Ascending aorta (tissue), 2 donors: ENCODE measurements at regions not wholly inside any gene's neighbourhood (a gene's known extent, or its start where the extent isn't known, plus 50 kb on each side); places are given as distances from the start of the nearest gene placed in this dataset.
A peak's percentile ranks its signal among the peaks of the same experiment; 100 is the strongest.
"Not testable (repeated sequence)": the region's sequence is repeated elsewhere in the genome, so short reads cannot be mapped to it uniquely, and the experiment has no call there.

Source experiments
- DNase-seq, 2 donors: peaks; one replicate each; pipeline ENCODE4 v3.0.0-alpha.2; 2019; ENCODE audit warnings: low spot score in 2 of 2
- H3K27ac ChIP-seq, 2 donors: fragments of 200-600 bp; sonication (generic); one replicate each; pipeline ENCODE4 v1.5.1; 2016 to 2017; ENCODE audit warnings: mild to moderate bottlenecking in 1 of 2
- H3K27me3 ChIP-seq: fragments of 200-600 bp; sonication (generic); one replicate; pipeline ENCODE4 v1.5.1; 2017
- H3K36me3 ChIP-seq, 2 donors: fragments of 200-600 bp; sonication (generic); one replicate each; pipeline ENCODE4 v1.5.1; 2016
- H3K4me1 ChIP-seq, 2 donors: fragments of 200-600 bp; sonication (generic); one replicate each; pipeline ENCODE4 v1.5.1; 2016 to 2017; ENCODE audit warnings: mild to moderate bottlenecking in 1 of 2
- H3K4me3 ChIP-seq, 2 donors: fragments of 200-600 bp; sonication (generic); one replicate each; pipeline ENCODE4 v1.5.1; 2016 to 2017; ENCODE audit warnings: mild to moderate bottlenecking in 1 of 2
- H3K9me3 ChIP-seq, 2 donors: fragments of 200-600 bp; sonication (generic); one replicate each; pipeline ENCODE4 v1.5.1; 2016
- intact Hi-C: fragments of 100-400 bp; cut with DNase I; formaldehyde crosslinking; loops from one replicate; pipeline ENCODE4 v1.15.1; 2023
- TF ChIP-seq, protein P1 (sequence below), 3 experiments: fragments of 200-600 bp in 2 of 3; fragments of 450-650 bp in 1 of 3; sonication (generic) in 2 of 3; IDR thresholded peaks; one replicate each; pipeline ENCODE4 v1.5.1; 2016 to 2019; ENCODE audit warnings: antibody characterized with exemption in 3 of 3, mild to moderate bottlenecking in 1 of 3, moderate library complexity in 1 of 3

DNA sequence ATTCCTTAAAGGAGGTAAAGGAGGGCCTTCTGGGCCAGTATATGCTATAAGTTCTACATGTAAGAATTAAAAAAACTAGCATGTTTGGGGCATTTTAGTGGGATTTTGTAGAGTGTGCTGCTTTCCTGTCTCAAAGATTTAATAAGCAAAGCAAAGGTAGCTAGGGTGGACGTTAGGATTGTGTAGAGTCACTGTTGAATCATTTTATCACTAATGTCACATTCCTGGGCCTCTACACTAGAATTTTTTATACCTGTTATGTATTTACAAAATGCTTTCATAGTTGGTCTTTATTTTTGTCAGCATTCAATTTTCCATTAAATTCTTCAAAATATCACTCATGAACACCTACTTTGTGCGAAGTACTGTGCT, 139.4 kb upstream of the PHYHIPL start:
- DNase-seq, result no peak
- Histone ChIP-seq H3K36me3 (no peaks in the 10 kb centered on the region), H3K27ac (no peak overlapping the region), H3K4me3 (no peak overlapping the region), H3K27me3 (no peaks in the 10 kb centered on the region), H3K4me1 (no peaks in the 10 kb centered on the region), H3K9me3 (peaks cover 0 to 6% of the 10 kb centered on the region in 2 donors)
- TF ChIP-seq, protein P1, sequence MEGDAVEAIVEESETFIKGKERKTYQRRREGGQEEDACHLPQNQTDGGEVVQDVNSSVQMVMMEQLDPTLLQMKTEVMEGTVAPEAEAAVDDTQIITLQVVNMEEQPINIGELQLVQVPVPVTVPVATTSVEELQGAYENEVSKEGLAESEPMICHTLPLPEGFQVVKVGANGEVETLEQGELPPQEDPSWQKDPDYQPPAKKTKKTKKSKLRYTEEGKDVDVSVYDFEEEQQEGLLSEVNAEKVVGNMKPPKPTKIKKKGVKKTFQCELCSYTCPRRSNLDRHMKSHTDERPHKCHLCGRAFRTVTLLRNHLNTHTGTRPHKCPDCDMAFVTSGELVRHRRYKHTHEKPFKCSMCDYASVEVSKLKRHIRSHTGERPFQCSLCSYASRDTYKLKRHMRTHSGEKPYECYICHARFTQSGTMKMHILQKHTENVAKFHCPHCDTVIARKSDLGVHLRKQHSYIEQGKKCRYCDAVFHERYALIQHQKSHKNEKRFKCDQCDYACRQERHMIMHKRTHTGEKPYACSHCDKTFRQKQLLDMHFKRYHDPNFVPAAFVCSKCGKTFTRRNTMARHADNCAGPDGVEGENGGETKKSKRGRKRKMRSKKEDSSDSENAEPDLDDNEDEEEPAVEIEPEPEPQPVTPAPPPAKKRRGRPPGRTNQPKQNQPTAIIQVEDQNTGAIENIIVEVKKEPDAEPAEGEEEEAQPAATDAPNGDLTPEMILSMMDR (IDR thresholded peaks at IDR 0.05), result no peak
- intact Hi-C loops, result no loop called here

DNA sequence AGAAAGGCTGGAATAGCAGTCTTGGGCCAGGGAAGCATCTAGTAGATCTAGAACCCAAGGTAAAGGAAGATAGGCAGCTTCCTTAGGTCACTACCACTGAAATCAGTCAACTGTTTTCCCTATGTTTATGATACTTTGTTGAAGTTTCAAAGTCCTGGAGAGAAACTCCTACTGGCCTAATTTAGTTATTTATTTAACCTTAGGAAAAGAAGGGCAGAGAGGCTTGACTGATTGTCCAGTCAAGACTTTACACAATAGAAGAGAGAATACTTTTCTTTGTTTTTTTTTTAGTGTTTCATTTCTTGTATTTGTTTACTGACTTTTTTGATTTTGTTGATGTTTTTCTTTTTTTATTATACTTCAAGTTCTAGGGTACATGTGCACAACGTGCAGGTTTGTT, 138.9 kb upstream of the PHYHIPL start:
- H3K27ac ChIP-seq, result no peak overlapping the region
- H3K27me3 ChIP-seq, result no peaks in the 10 kb centered on the region
- H3K4me3 ChIP-seq, result no peak overlapping the region
- intact Hi-C loops, result no loop called here
- H3K9me3 ChIP-seq, result peaks cover 0 to 6% of the 10 kb centered on the region in 2 donors
- no peaks in the 10 kb centered on the region for H3K4me1 ChIP-seq
- no peaks in the 10 kb centered on the region for H3K36me3 ChIP-seq
- TF ChIP-seq, protein P1 (IDR thresholded peaks at IDR 0.05), result no peak
- no peak for DNase-seq

DNA sequence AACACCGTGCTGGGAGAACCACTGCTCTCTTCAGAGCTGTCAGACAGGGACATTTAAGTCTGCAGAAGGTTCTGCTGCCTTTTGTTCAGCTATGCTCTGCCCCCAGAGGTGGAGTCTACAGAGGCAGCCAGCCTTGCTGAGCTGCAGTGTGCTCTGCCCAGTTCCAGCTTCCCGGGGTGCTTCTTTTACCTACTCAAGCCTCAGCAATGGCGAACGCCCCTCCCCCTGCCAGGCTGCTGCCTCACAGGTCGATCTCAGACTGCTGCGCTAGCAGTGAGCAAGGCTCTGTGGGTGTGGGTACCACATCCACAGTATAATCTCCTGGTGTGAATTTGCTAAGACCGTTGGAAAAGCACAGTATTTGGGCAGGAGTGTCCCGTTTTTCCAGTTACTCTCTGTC, 133.1 kb upstream of the PHYHIPL start:
- H3K27me3 ChIP-seq, intact Hi-C loops, H3K4me1 ChIP-seq, H3K9me3 ChIP-seq, H3K27ac ChIP-seq, H3K36me3 ChIP-seq, DNase-seq: not testable (repeated sequence)
- H3K4me3 ChIP-seq, result peak overlapping the region; percentile 42 to 47

DNA sequence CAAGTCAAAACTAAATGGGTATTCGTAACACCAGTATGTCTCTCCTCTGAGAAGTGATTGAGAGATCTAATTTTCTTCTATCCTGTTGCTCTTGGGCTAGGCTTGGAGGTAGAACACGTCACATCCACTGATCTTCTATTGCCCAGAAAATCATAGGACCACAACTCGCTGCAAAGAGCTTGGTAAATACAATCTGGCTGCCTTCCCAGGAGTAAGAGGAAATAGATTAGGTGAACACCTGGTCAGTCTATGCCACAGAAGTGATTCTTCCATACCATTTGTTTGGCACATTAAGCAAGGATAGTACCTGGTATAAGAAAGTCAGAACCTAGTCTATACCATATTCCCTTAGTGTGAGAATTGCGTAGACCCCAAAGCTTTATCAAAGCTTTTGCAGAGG, 129.3 kb upstream of the PHYHIPL start:
- intact Hi-C loops, result no loop called here
- no peaks in the 10 kb centered on the region for H3K36me3 ChIP-seq
- DNase-seq, result no peak
- H3K27me3 ChIP-seq, result no peaks in the 10 kb centered on the region
- TF ChIP-seq, protein P1 (IDR thresholded peaks at IDR 0.05), result no peak
- H3K4me3 ChIP-seq, result no peak overlapping the region
- H3K9me3 ChIP-seq, result no peaks in the 10 kb centered on the region
- H3K27ac ChIP-seq, result no peak overlapping the region
- peaks cover 0 to 8% of the 10 kb centered on the region in 2 donors for H3K4me1 ChIP-seq

DNA sequence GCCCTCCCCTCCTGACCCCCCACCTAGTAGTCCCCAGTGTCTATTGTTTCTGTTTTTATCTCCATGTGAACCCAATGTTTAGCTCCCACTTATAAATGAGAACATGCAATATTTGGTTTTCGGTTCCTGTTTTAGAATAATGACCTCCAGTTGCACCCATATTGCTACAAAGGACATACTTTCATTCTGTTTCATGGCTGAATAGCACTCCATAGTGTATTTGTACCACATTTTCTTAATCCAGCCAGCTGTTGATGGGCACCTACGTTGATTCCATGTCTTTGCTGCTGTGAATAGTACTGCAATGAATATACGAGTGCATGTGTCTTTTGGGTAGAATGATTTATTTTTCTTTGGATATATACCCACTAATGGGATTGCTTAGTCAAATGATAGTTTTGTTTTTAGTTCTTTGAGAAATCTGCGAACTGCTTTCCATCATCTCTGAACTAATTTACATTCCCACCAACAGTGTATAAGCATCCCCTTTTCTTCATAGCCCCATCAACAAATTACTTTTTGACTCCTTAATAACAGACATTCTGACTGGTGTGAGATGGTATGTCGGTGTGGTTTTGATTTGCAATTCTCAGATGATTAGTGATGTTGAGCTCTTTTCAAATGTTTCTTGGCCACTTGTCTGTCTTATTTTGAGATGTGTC, 128.4 kb upstream of the PHYHIPL start:
- TF ChIP-seq, protein P1 (IDR thresholded peaks at IDR 0.05), result no peak

DNA sequence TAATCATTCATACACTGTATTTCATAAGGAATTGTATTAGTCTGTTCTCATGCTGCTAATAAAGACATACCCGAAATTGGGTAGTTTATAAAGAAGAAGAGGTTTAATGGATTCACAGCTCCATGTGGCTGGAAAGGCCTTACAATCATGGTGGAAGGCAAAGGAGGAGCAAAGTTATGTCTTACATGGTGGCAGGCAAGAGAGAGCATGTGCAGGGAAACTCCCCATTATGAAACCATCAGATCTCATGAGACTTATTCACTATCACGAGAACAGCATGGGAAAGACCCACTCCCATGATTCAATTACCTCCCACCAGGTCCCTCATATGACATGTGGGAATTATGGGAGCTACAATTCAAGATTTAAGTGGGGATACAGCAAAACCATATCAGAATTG, 122.9 kb upstream of the PHYHIPL start:
- H3K4me3 ChIP-seq, H3K27ac ChIP-seq, H3K27me3 ChIP-seq, H3K4me1 ChIP-seq, DNase-seq, H3K36me3 ChIP-seq, intact Hi-C loops, H3K9me3 ChIP-seq: not testable (repeated sequence)

More for the DNA sequence above, 128.4 kb upstream of the PHYHIPL start:
- Histone ChIP-seq H3K27ac (no peak overlapping the region), H3K4me1 (peaks cover 0 to 8% of the 10 kb centered on the region in 2 donors), H3K27me3 (no peaks in the 10 kb centered on the region), H3K4me3 (no peak overlapping the region), H3K9me3 (no peaks in the 10 kb centered on the region), H3K36me3 (no peaks in the 10 kb centered on the region)
- intact Hi-C loops, result no loop called here
- DNase-seq, result no peak

DNA sequence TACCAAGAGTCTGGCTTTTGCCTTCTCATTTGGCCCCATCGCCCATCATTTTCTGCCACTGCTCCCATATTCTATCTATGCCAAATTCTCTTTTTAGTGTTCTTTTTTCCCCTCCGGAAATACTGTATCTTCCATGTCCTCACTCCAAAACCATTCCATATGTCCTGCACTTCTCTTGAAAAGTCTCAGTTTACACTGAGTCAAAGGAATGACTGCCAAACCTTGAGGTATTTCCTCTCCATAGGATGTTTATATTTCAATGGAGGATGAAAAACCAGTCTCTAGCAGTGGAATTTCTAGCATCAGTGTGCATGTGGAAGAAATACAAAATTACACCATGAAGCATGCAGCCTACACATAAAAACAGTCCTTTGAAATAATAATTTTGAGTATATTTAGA, 121.4 kb upstream of the PHYHIPL start:
- TF ChIP-seq, protein P1 (IDR thresholded peaks at IDR 0.05), result no peak
- Histone ChIP-seq H3K9me3 (no peaks in the 10 kb centered on the region), H3K4me1 (no peaks in the 10 kb centered on the region), H3K27ac (no peak overlapping the region), H3K27me3 (no peaks in the 10 kb centered on the region), H3K4me3 (no peak overlapping the region), H3K36me3 (no peaks in the 10 kb centered on the region)
- intact Hi-C loops, result no loop called here
- DNase-seq, result no peak
